K562 (cell line): ENCODE measurements at regions not wholly inside any gene's neighbourhood (a gene's known extent, or its start where the extent isn't known, plus 50 kb on each side); places are given as distances from the start of the nearest gene placed in this dataset.

Experiments used
- ATAC-seq: fragments of 200-7000 bp; cut with Tn5 transposase; 3 replicates; pipeline ENCODE4 v1.9.1; 2020; ENCODE audit warnings: moderate library complexity
- BruUV-seq: library from RNA; stranded (reverse); fragments of 400-500 nt; replicated peaks from 2 replicates; lab custom pipeline; 2021; lab: Mats Ljungman, UMichigan
- CTCF ChIA-PET: fragments of 300-600 bp; formaldehyde crosslinking; extraction: SDS; loops from one replicate; lab custom pipeline; 2021; ENCODE audit warnings: low intra/inter-chr PET ratio; lab: Yijun Ruan, JAX
- POLR2A ChIA-PET: fragments of 300-600, 350-650 bp; sonication (Branson Sonifier 250); formaldehyde crosslinking; extraction: SDS; loops from one replicate; lab custom pipeline; 2021; ENCODE audit warnings: antibody characterized with exemption, inconsistent platforms; lab: Yijun Ruan, JAX
- DNase-seq, 4 experiments: peaks; one replicate each; pipeline versions ENCODE4 v3.0.0 to v3.0.0-alpha.2; 2011 to 2018; ENCODE audit warnings: low spot score in 3 of 4, mixed read lengths in 3 of 4; ENCODE audit errors: extremely low read depth in 1 of 4
- FAIRE-seq: peaks from 2 replicates; lab custom pipeline; 2011; peaks lifted over from hg19 to GRCh38; lab: Jason Lieb, UNC
- H2AFZ ChIP-seq: 2 replicates; pipeline ENCODE4 v1.6.0; 2011; ENCODE audit warnings: low read depth, low read length, control low read depth, inconsistent platforms
- H3K27ac ChIP-seq: fragments of 200-600 bp; 3 replicates; pipeline ENCODE4 v1.8.0; 2011; ENCODE audit warnings: low read depth, mild to moderate bottlenecking, control low read depth, inconsistent platforms, low read length, moderate library complexity, mixed read lengths; ENCODE audit errors: extremely low read depth
- H3K27me3 ChIP-seq, 2 experiments: fragments of 300-600 bp in 1 of 2; 2 replicates in 1 of 2; 3 replicates in 1 of 2; pipeline versions ENCODE4 v1.6.0 to v1.8.0; 2011; ENCODE audit warnings: inconsistent platforms in 2 of 2, low read length in 2 of 2, mild to moderate bottlenecking in 1 of 2, mixed read lengths in 1 of 2, moderate library complexity in 1 of 2; ENCODE audit not compliant: control insufficient read depth in 2 of 2, insufficient read depth in 2 of 2
- H3K36me3 ChIP-seq: fragments of 300-600 bp; 3 replicates; pipeline ENCODE4 v1.8.0; 2011; ENCODE audit warnings: mild to moderate bottlenecking, low read length, inconsistent platforms; ENCODE audit not compliant: control insufficient read depth, insufficient read depth
- H3K4me1 ChIP-seq, 2 experiments: fragments of 200-600 bp in 1 of 2; replicated peaks in 1 of 2; 2 replicates in 1 of 2; 3 replicates in 1 of 2; pipeline versions ENCODE4 v1.5.1 to v1.8.0; 2011; ENCODE audit warnings: inconsistent platforms in 2 of 2, low read length in 2 of 2, mild to moderate bottlenecking in 1 of 2, mixed read lengths in 1 of 2, moderate library complexity in 1 of 2; ENCODE audit not compliant: control insufficient read depth in 2 of 2, insufficient read depth in 2 of 2
- H3K4me2 ChIP-seq: 2 replicates; pipeline ENCODE4 v1.6.1; 2011; ENCODE audit warnings: low read length, control low read depth, inconsistent platforms, mixed read lengths; ENCODE audit not compliant: insufficient read depth
- H3K4me3 ChIP-seq: fragments of 200-600 bp; sonication (generic), shearing (Covaris generic); 2 replicates; pipeline ENCODE4 v1.5.1; 2016; ENCODE audit warnings: control low read depth, inconsistent platforms
- H3K79me2 ChIP-seq: fragments of 200-600 bp; 3 replicates; pipeline ENCODE4 v1.8.0; 2011; ENCODE audit warnings: low read length, inconsistent platforms; ENCODE audit not compliant: control insufficient read depth, insufficient read depth
- H3K9ac ChIP-seq, 2 experiments: 2 replicates each; pipeline versions ENCODE4 v1.6.0 to v1.6.1; 2011; ENCODE audit warnings: low read depth in 2 of 2, low read length in 2 of 2, control low read depth in 1 of 2, inconsistent platforms in 1 of 2, mild to moderate bottlenecking in 1 of 2, mixed read lengths in 1 of 2; ENCODE audit not compliant: insufficient read depth in 1 of 2
- H3K9me1 ChIP-seq: one replicate; pipeline ENCODE4 v1.6.0; 2011; ENCODE audit warnings: inconsistent platforms, mild to moderate bottlenecking, low read length, moderate library complexity; ENCODE audit not compliant: control insufficient read depth, insufficient read depth
- H3K9me3 ChIP-seq: replicated peaks from 2 replicates; pipeline ENCODE4 v1.5.1; 2011; ENCODE audit warnings: low read depth, low read length, inconsistent platforms; ENCODE audit not compliant: control insufficient read depth, insufficient read depth
- H4K20me1 ChIP-seq: replicated peaks from 2 replicates; pipeline ENCODE4 v1.6.1; 2011; ENCODE audit warnings: low read length, inconsistent platforms, mixed read lengths; ENCODE audit not compliant: control insufficient read depth, insufficient read depth
- GTF3C2 ChIP-seq: IDR thresholded peaks from 3 replicates; pipeline ENCODE4 v1.6.1; 2011; ENCODE audit warnings: borderline replicate concordance, mild to moderate bottlenecking, moderate library complexity; ENCODE audit not compliant: insufficient read length; ENCODE audit errors: extremely low read depth
- NCOA6 ChIP-seq: fragments of 450-650 bp; IDR thresholded peaks from 2 replicates; pipeline ENCODE4 v1.6.1; 2017; ENCODE audit warnings: mild to moderate bottlenecking
- NRF1 ChIP-seq, 2 experiments: fragments of 450-650 bp; IDR thresholded peaks in 1 of 2; conservative IDR thresholded peaks in 1 of 2; 2 replicates each; pipeline ENCODE4 v1.6.1; 2014; ENCODE audit warnings: mild to moderate bottlenecking in 2 of 2
- POLR2H ChIP-seq: IDR thresholded peaks from 2 replicates; pipeline ENCODE4 v1.6.1; 2016; ENCODE audit warnings: missing genetic modification characterization, low read depth, mild to moderate bottlenecking, control low read depth, missing compliant biosample characterization, moderate library complexity
- RB1 ChIP-seq: fragments of 450-650 bp; IDR thresholded peaks from 2 replicates; pipeline ENCODE4 v1.6.1; 2017; ENCODE audit warnings: low read depth, mild to moderate bottlenecking
- ZNF23 ChIP-seq: fragments of 250-450 bp; sonication (Bioruptor Pico); IDR thresholded peaks from 2 replicates; pipeline ENCODE4 v1.4.0; 2020; ENCODE audit warnings: mild to moderate bottlenecking
- ZNF449 ChIP-seq: fragments of 250-450 bp; sonication (Bioruptor Pico); IDR thresholded peaks from 2 replicates; pipeline ENCODE4 v1.8.0; 2022; ENCODE audit warnings: moderate library complexity, mild to moderate bottlenecking, inconsistent platforms
- ZNF766 ChIP-seq: fragments of 200-800 bp; sonication (Bioruptor generic); conservative IDR thresholded peaks from 2 replicates; pipeline ENCODE4 v1.6.1; 2016; ENCODE audit warnings: missing genetic modification characterization, missing compliant biosample characterization
- in situ Hi-C: fragments of 300-500 bp; cut with MboI; formaldehyde crosslinking; loops from 4 replicates; pipeline ENCODE4 v1.15.0; 2018; ENCODE audit warnings: inconsistent platforms, mixed read lengths
- intact Hi-C: fragments of 100-400 bp; cut with micrococcal nuclease; formaldehyde crosslinking; loops from 2 replicates; pipeline ENCODE4 v1.14.2; 2022

- TF ChIP-seq ZNF449 (CRISPR knock-in tag) (no peak), ZNF766 (CRISPR knock-in tag) (no peak), ZNF23 (CRISPR knock-in tag) (no peak)
Measured at GRCh38 chr9:115923903-115924668, 229.5 kb upstream of the PAPPA start (continued).

GRCh38 chr9:115924669-115924987, 229.0 kb upstream of the PAPPA start:
- Histone ChIP-seq H3K27me3 (no peaks in the 10 kb centered on the region), H4K20me1 (no peaks in the 10 kb centered on the region), H3K36me3 (no peaks in the 10 kb centered on the region), H3K79me2 (no peaks in the 10 kb centered on the region), H3K9ac (no peak overlapping the region), H3K4me3 (no peak overlapping the region), H3K4me1 (no peaks in the 10 kb centered on the region), H2AFZ (no peak overlapping the region), H3K9me3 (no peaks in the 10 kb centered on the region; the same call in 1 of the 2 replicates), H3K4me2 (no peak overlapping the region), H3K27ac (no peak overlapping the region), H3K9me1 (no peaks in the 10 kb centered on the region)
- ATAC-seq, result no peak
- BruUV-seq, result no TSS peak
- ChIA-PET CTCF (no interaction called here), POLR2A (no interaction called here)
- DNase-seq, result no peak
- in situ Hi-C loops (no loop called here), intact Hi-C loops (no loop called here)
- FAIRE-seq, result no peak
- TF ChIP-seq NCOA6 (no peak), GTF3C2 (no peak), NRF1 (conservative IDR thresholded peaks at IDR 0.05 in 1 of 2, IDR thresholded peaks at IDR 0.05 in 1 of 2) (no peak), POLR2H (tag) (no peak), RB1 (no peak)
